Activated naive CD4-positive, alpha-beta T cell treated with anti-CD3 and anti-CD28 coated beads, Interleukin-2, amount 50 U/mL, for 72 hours (primary cell): ENCODE measurements at regions not wholly inside any gene's neighbourhood (a gene's known extent, or its start where the extent isn't known, plus 50 kb on each side); places are given as distances from the start of the nearest gene placed in this dataset.
"Not testable (repeated sequence)": the region's sequence is repeated elsewhere in the genome, so short reads cannot be mapped to it uniquely, and the experiment has no call there.

Experiments used
- ATAC-seq, 2 donors: fragments of 150-1000 bp; cut with Tn5 transposase; 2 replicates each; pipeline ENCODE4 v1.10.0; 2021; ENCODE audit warnings: mild to moderate bottlenecking in 2 of 2, moderate library complexity in 2 of 2
- DNase-seq, 2 donors: peaks; one replicate each; pipeline ENCODE4 v3.0.0; 2021 to 2022; ENCODE audit warnings: low spot score in 2 of 2
- H3K27ac Mint-ChIP-seq, 2 donors: one replicate each; pipeline ENCODE4 v1.8.0; 2022; ENCODE audit warnings: mild to moderate bottlenecking in 2 of 2, mixed read lengths in 2 of 2
- H3K36me3 Mint-ChIP-seq, 2 donors: one replicate each; pipeline ENCODE4 v1.8.0; 2022; ENCODE audit warnings: mixed read lengths in 2 of 2
- H3K9me3 Mint-ChIP-seq, 2 donors: one replicate each; pipeline ENCODE4 v1.8.0; 2022; ENCODE audit warnings: mixed read lengths in 2 of 2

- ATAC-seq (no peak), DNase-seq (no peak)
- no peaks in the 10 kb centered on the region for H3K36me3 Mint-ChIP-seq
- H3K9me3 Mint-ChIP-seq, result peaks cover 11 to 19% of the 10 kb centered on the region in 2 donors
- H3K27ac Mint-ChIP-seq, result no peak overlapping the region
These were observed 479.5 kb downstream of the PLPP3 start for GRCh38 chr1:56099766-56100265.

- no peak overlapping the region for H3K27ac Mint-ChIP-seq
- DNase-seq, result no peak
- H3K36me3 Mint-ChIP-seq, result no peaks in the 10 kb centered on the region
- ATAC-seq, result no peak
- peaks cover 8 to 15% of the 10 kb centered on the region in 2 donors for H3K9me3 Mint-ChIP-seq
These were observed 480.4 kb downstream of the PLPP3 start for GRCh38 chr1:56098946-56099345.

GRCh38 chr1:56097713-56098112, 481.6 kb downstream of the PLPP3 start:
- ATAC-seq (no peak), DNase-seq (no peak)
- Mint-ChIP-seq H3K27ac (no peak overlapping the region), H3K36me3 (no peaks in the 10 kb centered on the region), H3K9me3 (peaks cover 6 to 7% of the 10 kb centered on the region in 2 donors)

DNA sequence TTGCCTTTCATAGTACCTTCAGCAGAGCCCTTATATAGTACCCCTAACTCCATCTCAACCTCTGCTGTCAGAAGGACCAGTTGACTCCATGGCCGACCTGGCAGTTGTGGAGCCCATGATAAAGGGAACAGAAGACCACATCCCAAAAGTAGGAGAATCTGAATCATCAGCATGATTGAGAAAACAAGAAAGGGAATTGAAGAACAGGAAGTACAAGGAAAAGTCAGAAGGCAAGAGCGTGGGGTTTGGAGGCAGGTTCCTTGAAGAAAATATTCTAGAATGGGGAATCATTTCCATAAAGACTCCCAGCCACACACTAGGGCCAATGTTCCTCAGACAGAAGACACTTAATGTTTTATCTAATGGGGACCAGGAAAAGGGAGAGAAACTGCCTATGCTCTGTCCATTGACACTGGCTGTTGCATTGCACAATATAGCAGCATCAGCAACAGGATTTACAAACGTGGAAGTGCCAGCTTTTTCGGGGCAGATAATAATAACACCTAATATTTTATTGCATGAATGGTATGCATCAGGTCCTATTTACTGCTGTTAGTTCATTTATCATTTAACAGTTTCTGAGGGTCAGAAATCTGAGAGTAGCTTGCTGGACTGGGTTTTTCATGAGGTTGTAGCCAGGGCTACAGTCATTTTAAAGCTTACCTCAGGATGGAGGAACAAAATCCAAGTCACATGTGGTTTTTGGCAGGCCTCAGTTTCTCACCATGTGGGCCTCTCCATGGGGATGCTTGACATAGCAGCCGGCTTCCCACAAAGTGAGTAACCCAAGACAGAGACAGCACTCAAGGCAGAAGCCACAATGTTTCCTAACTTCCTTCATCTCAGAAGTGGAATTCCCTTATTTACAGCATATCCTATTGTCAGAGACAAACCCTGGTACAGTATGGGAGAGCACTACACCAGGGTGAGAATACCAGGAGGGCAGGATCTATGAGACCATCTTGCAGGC, 483.4 kb downstream of the PLPP3 start:
- Mint-ChIP-seq H3K27ac (no peak overlapping the region), H3K9me3 (peaks cover 6 to 7% of the 10 kb centered on the region in 2 donors), H3K36me3 (no peaks in the 10 kb centered on the region)
- no peak for ATAC-seq
- no peak for DNase-seq

GRCh38 chr1:56094168-56094567, 485.2 kb downstream of the PLPP3 start:
- ATAC-seq, result no peak
- Mint-ChIP-seq H3K36me3 (no peaks in the 10 kb centered on the region), H3K9me3 (peaks cover 3 to 6% of the 10 kb centered on the region in 2 donors), H3K27ac (no peak overlapping the region)
- DNase-seq, result no peak

DNA sequence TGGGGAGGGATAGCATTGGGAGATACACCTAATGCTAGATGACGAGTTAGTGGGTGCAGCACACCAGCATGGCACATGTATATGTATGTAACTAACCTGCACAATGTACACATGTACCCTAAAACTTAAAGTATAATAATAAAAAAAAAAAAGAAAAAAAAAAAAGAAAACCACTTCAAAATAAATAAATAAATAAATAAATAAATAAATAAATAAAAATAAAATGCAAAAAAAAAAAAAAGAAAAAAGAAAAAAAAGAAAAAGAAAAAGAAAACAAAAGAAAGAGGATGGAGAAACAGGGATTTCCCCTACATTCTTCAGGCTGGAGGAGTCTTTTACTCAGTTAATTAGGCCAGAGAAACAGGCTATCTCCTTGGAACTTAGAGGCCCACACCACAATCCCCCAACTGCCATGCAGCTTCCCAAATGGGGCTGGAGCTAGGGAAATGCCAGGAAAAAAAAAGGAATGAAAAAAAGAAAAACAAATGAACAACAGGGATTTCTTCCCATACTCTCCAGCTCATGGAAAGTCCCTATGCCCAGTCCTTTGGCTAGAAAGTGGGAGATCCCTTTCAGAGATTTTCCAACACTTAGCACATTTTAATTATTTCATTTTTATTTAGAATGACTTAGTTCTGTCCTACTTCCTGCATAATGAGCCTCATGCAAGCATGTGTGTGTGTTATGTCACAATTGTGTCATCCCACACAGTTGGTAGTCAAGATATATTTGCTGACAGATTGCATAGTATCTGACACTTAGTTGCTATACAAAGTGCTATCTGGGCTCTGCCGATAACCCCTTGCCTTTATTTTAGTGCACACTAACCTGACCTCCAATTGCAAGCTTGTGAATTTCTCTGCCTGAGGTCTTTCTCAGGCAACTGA, 486.4 kb downstream of the PLPP3 start:
- no peak overlapping the region for H3K27ac Mint-ChIP-seq
- ATAC-seq, result no peak
- H3K36me3 Mint-ChIP-seq, result no peaks in the 10 kb centered on the region
- DNase-seq, result no peak
- H3K9me3 Mint-ChIP-seq, result peaks cover 3 to 6% of the 10 kb centered on the region in 2 donors

DNA sequence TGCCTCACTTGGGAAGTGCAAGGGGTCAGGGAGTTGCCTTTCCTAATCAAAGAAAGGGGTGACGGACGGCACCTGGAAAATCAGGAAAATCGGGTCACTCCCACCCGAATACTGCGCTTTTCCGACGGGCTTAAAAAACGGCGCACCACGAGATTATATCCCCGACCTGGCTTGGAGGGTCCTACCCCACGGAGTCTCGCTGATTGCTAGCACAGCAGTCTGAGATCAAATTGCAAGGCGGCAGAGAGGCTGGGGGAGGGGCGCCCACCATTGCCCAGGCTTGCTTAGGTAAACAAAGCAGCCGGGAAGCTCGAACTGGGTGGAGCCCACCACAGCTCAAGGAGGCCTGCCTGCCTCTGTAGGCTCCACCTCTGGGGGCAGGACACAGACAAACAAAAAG, 489.5 kb downstream of the PLPP3 start:
- H3K27ac Mint-ChIP-seq, H3K9me3 Mint-ChIP-seq, ATAC-seq, H3K36me3 Mint-ChIP-seq, DNase-seq: not testable (repeated sequence)

DNA sequence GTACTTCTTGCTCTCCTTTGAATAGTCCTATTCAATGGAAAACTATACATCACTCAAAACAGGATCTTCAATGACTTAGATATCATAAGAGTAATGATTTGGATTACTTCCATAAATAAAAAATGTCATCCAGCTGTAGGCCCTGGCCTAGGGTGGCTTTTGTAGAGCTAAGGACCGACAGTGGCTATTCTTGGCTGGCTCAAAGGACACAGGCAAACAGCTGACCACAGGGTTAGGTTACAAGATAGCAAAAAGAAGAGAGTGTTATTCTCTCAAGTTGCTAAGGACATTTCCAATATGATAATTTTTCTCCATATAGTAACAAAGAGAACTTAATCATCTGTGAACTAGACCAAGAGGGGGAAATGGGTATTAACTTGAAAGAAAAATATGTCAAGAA, 495.1 kb downstream of the PLPP3 start:
- Mint-ChIP-seq H3K27ac (no peak overlapping the region), H3K9me3 (peaks cover 0 to 5% of the 10 kb centered on the region in 2 donors), H3K36me3 (no peaks in the 10 kb centered on the region)
- DNase-seq (no peak), ATAC-seq (no peak)

DNA sequence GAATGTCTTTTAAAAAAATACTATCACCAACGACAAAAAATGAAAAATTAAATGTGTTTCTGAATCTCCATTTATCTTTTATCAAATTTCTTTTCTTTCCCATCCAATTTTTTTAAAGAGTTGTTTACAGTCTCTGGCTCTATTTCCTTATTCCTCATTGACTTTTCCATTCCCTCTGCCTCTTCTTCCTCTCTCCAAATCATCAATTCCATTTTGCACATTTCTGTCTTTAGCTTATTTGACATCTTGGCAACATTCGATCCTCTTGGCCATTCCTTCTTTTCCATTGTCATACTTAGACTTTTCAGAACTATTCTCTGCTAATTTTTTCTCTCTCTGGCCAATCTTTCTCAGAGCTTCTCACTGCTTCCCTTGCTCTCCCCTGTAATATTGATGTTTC, 497.6 kb downstream of the PLPP3 start:
- Mint-ChIP-seq H3K27ac (no peak overlapping the region), H3K9me3 (peaks cover under 1 to 1% of the 10 kb centered on the region in 2 donors), H3K36me3 (no peaks in the 10 kb centered on the region)
- DNase-seq (no peak), ATAC-seq (no peak)

DNA sequence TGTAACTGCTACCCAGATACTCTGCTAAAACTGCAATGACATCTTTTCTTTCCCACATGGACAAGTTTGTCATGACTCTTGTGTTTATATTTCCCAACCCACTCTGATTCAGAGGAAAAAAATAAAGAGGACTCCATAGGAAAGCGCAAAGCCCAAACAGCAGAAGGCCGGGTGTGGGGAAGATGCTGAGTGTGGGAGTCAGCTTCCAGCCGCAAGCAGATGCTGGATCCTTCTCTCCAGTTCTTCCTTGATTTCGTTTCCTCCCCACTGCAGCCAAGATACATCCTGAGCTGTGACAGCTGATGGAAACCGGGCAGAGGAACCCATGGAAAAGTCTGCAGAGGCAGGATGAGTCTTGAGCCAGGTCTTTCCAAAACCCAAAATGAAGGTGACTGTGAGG, 498.2 kb downstream of the PLPP3 start:
- ATAC-seq, result no peak
- peaks cover 5 to 6% of the 10 kb centered on the region in 2 donors for H3K9me3 Mint-ChIP-seq
- no peaks in the 10 kb centered on the region for H3K36me3 Mint-ChIP-seq
- DNase-seq, result no peak
- H3K27ac Mint-ChIP-seq, result no peak overlapping the region

DNA sequence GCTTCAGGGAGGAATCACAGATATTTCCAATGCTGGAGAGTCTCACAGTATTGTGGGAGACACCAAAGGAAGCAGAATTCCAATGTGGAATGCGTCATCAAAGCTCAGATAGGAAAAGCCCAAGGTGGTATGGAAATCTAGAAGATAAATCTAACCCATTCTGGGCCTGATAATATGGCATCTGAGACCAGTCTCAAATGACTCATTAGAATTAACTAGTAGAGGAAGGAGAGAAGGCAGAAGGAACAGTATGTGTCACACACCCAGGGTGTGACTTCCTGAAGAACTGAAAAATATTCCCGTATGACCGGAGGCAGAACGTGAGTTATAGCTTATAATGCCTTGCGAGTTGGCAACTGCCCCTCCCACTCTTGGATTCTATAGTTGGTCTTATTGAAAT, 499.2 kb downstream of the PLPP3 start:
- H3K36me3 Mint-ChIP-seq, result no peaks in the 10 kb centered on the region
- H3K27ac Mint-ChIP-seq, result no peak overlapping the region
- peaks cover 5 to 6% of the 10 kb centered on the region in 2 donors for H3K9me3 Mint-ChIP-seq
- DNase-seq (no peak), ATAC-seq (no peak)

- DNase-seq (no peak), ATAC-seq (no peak)
- Mint-ChIP-seq H3K27ac (no peak overlapping the region), H3K9me3 (peaks cover 5 to 6% of the 10 kb centered on the region in 2 donors), H3K36me3 (no peaks in the 10 kb centered on the region)
These were observed 500.0 kb downstream of the PLPP3 start for GRCh38 chr1:56079391-56079790.

DNA sequence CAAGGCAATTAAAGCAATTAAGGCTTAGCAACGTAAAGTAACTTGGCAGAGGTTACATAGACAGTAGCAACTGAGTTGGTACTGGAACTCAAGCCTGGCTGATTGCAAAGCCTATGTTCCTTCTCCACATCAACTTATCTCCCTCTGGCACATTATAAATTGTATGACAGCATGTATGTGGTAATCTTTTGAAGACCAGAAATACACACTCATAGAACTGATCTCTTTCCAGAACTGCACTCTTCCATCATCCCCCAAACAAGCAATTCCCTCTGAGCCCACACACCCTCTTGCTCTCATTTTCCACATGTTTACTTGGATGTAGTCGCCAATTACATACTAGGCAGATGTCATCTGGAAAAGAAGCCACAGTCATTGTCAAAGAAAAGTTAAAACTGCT, 502.2 kb downstream of the PLPP3 start:
- DNase-seq (no peak), ATAC-seq (no peak)
- H3K36me3 Mint-ChIP-seq, result no peaks in the 10 kb centered on the region
- H3K9me3 Mint-ChIP-seq, result peaks cover 5 to 11% of the 10 kb centered on the region in 2 donors
- H3K27ac Mint-ChIP-seq, result no peak overlapping the region

GRCh38 chr1:56074007-56074651, 505.2 kb downstream of the PLPP3 start:
- ATAC-seq, result no peak
- Mint-ChIP-seq H3K36me3 (no peaks in the 10 kb centered on the region), H3K27ac (no peak overlapping the region), H3K9me3 (peaks cover 5 to 11% of the 10 kb centered on the region in 2 donors)
- DNase-seq, result no peak

GRCh38 chr1:56073614-56074006, 505.8 kb downstream of the PLPP3 start:
- ATAC-seq, result no peak
- Mint-ChIP-seq H3K9me3 (peaks cover 5 to 11% of the 10 kb centered on the region in 2 donors), H3K36me3 (no peaks in the 10 kb centered on the region), H3K27ac (no peak overlapping the region)
- DNase-seq, result no peak

- no peak overlapping the region for H3K27ac Mint-ChIP-seq
These were observed 506.2 kb downstream of the PLPP3 start for GRCh38 chr1:56073206-56073605.

More at GRCh38 chr1:56073206-56073605, 506.2 kb downstream of the PLPP3 start:
- no peaks in the 10 kb centered on the region for H3K36me3 Mint-ChIP-seq
- DNase-seq, result no peak
- H3K9me3 Mint-ChIP-seq, result peaks cover 5 to 11% of the 10 kb centered on the region in 2 donors
- ATAC-seq, result no peak
